ENCODE measurements at regions not wholly inside any gene's neighbourhood (a gene's known extent, or its start where the extent isn't known, plus 50 kb on each side); places are given as distances from the start of the nearest gene placed in this dataset.

GRCh38 chr5:128775558-128775957 is 189.7 kb upstream of the SLC27A6 start:
- no peak overlapping the region for H3K27ac Mint-ChIP-seq
- H3K4me1 Mint-ChIP-seq, result peaks cover 0 to 1% (median 0%) of the 10 kb centered on the region in 3 donors
- H3K4me3 Mint-ChIP-seq, result no peak overlapping the region
- no peaks in the 10 kb centered on the region for H3K27me3 Mint-ChIP-seq
- peaks cover 2 to 5% (median 4%) of the 10 kb centered on the region in 3 donors for H3K9me3 Mint-ChIP-seq
- no peaks in the 10 kb centered on the region for H3K36me3 Mint-ChIP-seq

GRCh38 chr5:128777052-128777451 is 188.2 kb upstream of the SLC27A6 start:
- Mint-ChIP-seq H3K4me1 (peaks cover 0 to 1% (median 0%) of the 10 kb centered on the region in 3 donors), H3K4me3 (no peak overlapping the region), H3K27me3 (no peaks in the 10 kb centered on the region), H3K9me3 (peaks cover 2 to 5% (median 4%) of the 10 kb centered on the region in 3 donors), H3K36me3 (no peaks in the 10 kb centered on the region), H3K27ac (no peak overlapping the region)

- no peaks in the 10 kb centered on the region for H3K36me3 Mint-ChIP-seq
- no peaks in the 10 kb centered on the region for H3K27me3 Mint-ChIP-seq
- peaks cover 2% of the 10 kb centered on the region in 3 donors for H3K9me3 Mint-ChIP-seq
- H3K4me3 Mint-ChIP-seq, result no peak overlapping the region
- no peak overlapping the region for H3K27ac Mint-ChIP-seq
- H3K4me1 Mint-ChIP-seq, result peaks cover 0 to 1% (median 0%) of the 10 kb centered on the region in 3 donors
Observed at GRCh38 chr5:128778474-128778873, 186.8 kb upstream of the SLC27A6 start.

GRCh38 chr5:128782446-128782845 is 182.8 kb upstream of the SLC27A6 start:
- Mint-ChIP-seq H3K9me3 (peaks cover 0 to 8% (median 5%) of the 10 kb centered on the region in 3 donors), H3K4me3 (no peak overlapping the region), H3K27me3 (no peaks in the 10 kb centered on the region), H3K27ac (no peak overlapping the region), H3K36me3 (no peaks in the 10 kb centered on the region), H3K4me1 (no peaks in the 10 kb centered on the region)

GRCh38 chr5:128784726-128785125 is 180.6 kb upstream of the SLC27A6 start:
- no peaks in the 10 kb centered on the region for H3K36me3 Mint-ChIP-seq
- peaks cover 0 to 14% (median 8%) of the 10 kb centered on the region in 3 donors for H3K9me3 Mint-ChIP-seq
- H3K4me1 Mint-ChIP-seq, result peaks cover 0 to 2% (median 0%) of the 10 kb centered on the region in 3 donors
- H3K4me3 Mint-ChIP-seq, result no peak overlapping the region
- H3K27ac Mint-ChIP-seq, result no peak overlapping the region
- H3K27me3 Mint-ChIP-seq, result no peaks in the 10 kb centered on the region

- H3K27ac Mint-ChIP-seq, result no peak overlapping the region
- peaks cover 0 to 2% (median 0%) of the 10 kb centered on the region in 3 donors for H3K4me1 Mint-ChIP-seq
- H3K27me3 Mint-ChIP-seq, result no peaks in the 10 kb centered on the region
- H3K4me3 Mint-ChIP-seq, result no peak overlapping the region
- no peaks in the 10 kb centered on the region for H3K36me3 Mint-ChIP-seq
- peaks cover 0 to 19% (median 8%) of the 10 kb centered on the region in 3 donors for H3K9me3 Mint-ChIP-seq
Observed at GRCh38 chr5:128791312-128791711, 174.0 kb upstream of the SLC27A6 start.

- peaks cover 0 to 3% (median 0%) of the 10 kb centered on the region in 3 donors for H3K9me3 Mint-ChIP-seq
- no peaks in the 10 kb centered on the region for H3K27me3 Mint-ChIP-seq
- H3K27ac Mint-ChIP-seq, result no peak overlapping the region
- no peak overlapping the region for H3K4me3 Mint-ChIP-seq
- no peaks in the 10 kb centered on the region for H3K36me3 Mint-ChIP-seq
- peaks cover 0 to 1% (median 0%) of the 10 kb centered on the region in 3 donors for H3K4me1 Mint-ChIP-seq
Observed at GRCh38 chr5:128796506-128796905, 168.8 kb upstream of the SLC27A6 start.

- Mint-ChIP-seq H3K27ac (no peak overlapping the region), H3K27me3 (no peaks in the 10 kb centered on the region), H3K4me3 (no peak overlapping the region), H3K9me3 (peaks cover 0 to 3% (median 1%) of the 10 kb centered on the region in 3 donors), H3K4me1 (peaks cover 0 to 1% (median 0%) of the 10 kb centered on the region in 3 donors), H3K36me3 (no peaks in the 10 kb centered on the region)
Observed at GRCh38 chr5:128798871-128799270, 166.4 kb upstream of the SLC27A6 start.

- H3K4me3 Mint-ChIP-seq, result no peak overlapping the region
- H3K27ac Mint-ChIP-seq, result no peak overlapping the region
- peaks cover 0 to 3% (median 1%) of the 10 kb centered on the region in 3 donors for H3K9me3 Mint-ChIP-seq
- H3K27me3 Mint-ChIP-seq, result no peaks in the 10 kb centered on the region
- H3K36me3 Mint-ChIP-seq, result no peaks in the 10 kb centered on the region
- peaks cover 0 to 1% (median 0%) of the 10 kb centered on the region in 3 donors for H3K4me1 Mint-ChIP-seq
Observed at GRCh38 chr5:128799945-128800344, 165.3 kb upstream of the SLC27A6 start.

GRCh38 chr5:128800377-128800776 is 164.9 kb upstream of the SLC27A6 start:
- peaks cover 0 to 3% (median 1%) of the 10 kb centered on the region in 3 donors for H3K9me3 Mint-ChIP-seq
- H3K27me3 Mint-ChIP-seq, result no peaks in the 10 kb centered on the region
- peaks cover 0 to 1% (median 0%) of the 10 kb centered on the region in 3 donors for H3K4me1 Mint-ChIP-seq
- H3K4me3 Mint-ChIP-seq, result no peak overlapping the region
- H3K27ac Mint-ChIP-seq, result no peak overlapping the region
- no peaks in the 10 kb centered on the region for H3K36me3 Mint-ChIP-seq

GRCh38 chr5:128813317-128814070 is 151.8 kb upstream of the SLC27A6 start:
- Mint-ChIP-seq H3K9me3 (peaks cover 0 to 10% (median 0%) of the 10 kb centered on the region in 3 donors), H3K4me3 (no peak overlapping the region)

GRCh38 chr5:128815201-128815600 is 150.1 kb upstream of the SLC27A6 start:
- H3K36me3 Mint-ChIP-seq, result peaks cover 1% of the 10 kb centered on the region

More at GRCh38 chr5:128813317-128814070, 151.8 kb upstream of the SLC27A6 start:
- Mint-ChIP-seq H3K27me3 (no peaks in the 10 kb centered on the region), H3K36me3 (peaks cover 1% of the 10 kb centered on the region), H3K27ac (no peak overlapping the region), H3K4me1 (no peaks in the 10 kb centered on the region)

GRCh38 chr5:128825826-128826225 is 139.5 kb upstream of the SLC27A6 start:
- no peak overlapping the region for H3K27ac Mint-ChIP-seq
- H3K9me3 Mint-ChIP-seq, result peaks cover 0 to 2% (median 0%) of the 10 kb centered on the region in 3 donors
- no peaks in the 10 kb centered on the region for H3K4me1 Mint-ChIP-seq
- H3K4me3 Mint-ChIP-seq, result no peak overlapping the region
- no peaks in the 10 kb centered on the region for H3K27me3 Mint-ChIP-seq
- H3K36me3 Mint-ChIP-seq, result peaks cover 2% of the 10 kb centered on the region

More at GRCh38 chr5:128815201-128815600, 150.1 kb upstream of the SLC27A6 start:
- H3K27ac Mint-ChIP-seq, result no peak overlapping the region
- H3K4me1 Mint-ChIP-seq, result no peaks in the 10 kb centered on the region
- H3K27me3 Mint-ChIP-seq, result no peaks in the 10 kb centered on the region
- H3K9me3 Mint-ChIP-seq, result peaks cover 0 to 4% (median 0%) of the 10 kb centered on the region in 3 donors
- no peak overlapping the region for H3K4me3 Mint-ChIP-seq

GRCh38 chr5:128826275-128826674 is 139.0 kb upstream of the SLC27A6 start:
- Mint-ChIP-seq H3K36me3 (peaks cover 2% of the 10 kb centered on the region), H3K27ac (no peak overlapping the region), H3K4me3 (no peak overlapping the region), H3K4me1 (no peaks in the 10 kb centered on the region), H3K27me3 (no peaks in the 10 kb centered on the region), H3K9me3 (peaks cover 0 to 2% (median 0%) of the 10 kb centered on the region in 3 donors)

GRCh38 chr5:128836571-128836970 is 128.7 kb upstream of the SLC27A6 start:
- Mint-ChIP-seq H3K36me3 (no peaks in the 10 kb centered on the region), H3K27me3 (no peaks in the 10 kb centered on the region), H3K4me1 (no peaks in the 10 kb centered on the region), H3K9me3 (peaks cover 0 to 6% (median 3%) of the 10 kb centered on the region in 3 donors), H3K27ac (no peak overlapping the region), H3K4me3 (no peak overlapping the region)

- Mint-ChIP-seq H3K36me3 (no peaks in the 10 kb centered on the region), H3K4me3 (no peak overlapping the region), H3K9me3 (peaks cover 0 to 3% (median 3%) of the 10 kb centered on the region in 3 donors), H3K27ac (no peak overlapping the region), H3K27me3 (no peaks in the 10 kb centered on the region), H3K4me1 (no peaks in the 10 kb centered on the region)
Observed at GRCh38 chr5:128838623-128839022, 126.7 kb upstream of the SLC27A6 start.

All from IgD-negative memory B cell (primary cell).